Lower lobe of right lung (tissue), 2 donors: ENCODE measurements at regions not wholly inside any gene's neighbourhood (a gene's known extent, or its start where the extent isn't known, plus 50 kb on each side); places are given as distances from the start of the nearest gene placed in this dataset.

Source experiments
- ATAC-seq, 2 donors: fragments of 200-7000 bp; cut with Tn5 transposase; one replicate each; pipeline ENCODE4 v1.9.1; 2020 to 2022; ENCODE audit warnings: mild to moderate bottlenecking in 2 of 2, moderate library complexity in 2 of 2
- DNase-seq: peaks from one replicate; pipeline ENCODE4 v3.0.0-alpha.2; 2020
- H3K27ac ChIP-seq: fragments of 200-600 bp; one replicate; pipeline ENCODE4 v1.8.0; 2022
- H3K27me3 ChIP-seq: fragments of 200-600 bp; one replicate; pipeline ENCODE4 v1.8.0; 2022; ENCODE audit warnings: low read depth
- H3K36me3 ChIP-seq: fragments of 200-600 bp; one replicate; pipeline ENCODE4 v1.8.0; 2022; ENCODE audit warnings: mild to moderate bottlenecking
- H3K4me1 ChIP-seq: fragments of 200-600 bp; one replicate; pipeline ENCODE4 v1.8.0; 2022
- H3K4me3 ChIP-seq: fragments of 200-600 bp; one replicate; pipeline ENCODE4 v1.8.0; 2022; ENCODE audit warnings: mild to moderate bottlenecking
- H3K9me3 ChIP-seq: fragments of 200-600 bp; one replicate; pipeline ENCODE4 v1.8.0; 2022
- CTCF ChIP-seq: fragments of 200-600 bp; IDR thresholded peaks from one replicate; pipeline ENCODE4 v1.8.0; 2022; ENCODE audit warnings: antibody characterized with exemption, mild to moderate bottlenecking
- intact Hi-C: fragments of 100-400 bp; cut with DNase I; formaldehyde crosslinking; loops from one replicate; pipeline ENCODE4 v1.11.0; 2022
- donor health status: DM: no; HTN: yes; CAD: no; lungs with severe emphysema.

- peaks cover 5% of the 10 kb centered on the region for H3K27me3 ChIP-seq
- no peaks in the 10 kb centered on the region for H3K36me3 ChIP-seq
- DNase-seq (no peak), ATAC-seq (no peak)
- no peak overlapping the region for H3K27ac ChIP-seq
- TF ChIP-seq CTCF, result no peak
- no peak overlapping the region for H3K4me3 ChIP-seq
- no peaks in the 10 kb centered on the region for H3K9me3 ChIP-seq
- H3K4me1 ChIP-seq, result no peaks in the 10 kb centered on the region
- intact Hi-C loops, result no loop called here
Measured at GRCh38 chr2:234649951-234650350, 153.1 kb upstream of the ARL4C start.

GRCh38 chr2:234643407-234643806, 146.5 kb upstream of the ARL4C start:
- Histone ChIP-seq H3K27ac (no peak overlapping the region), H3K4me3 (no peak overlapping the region), H3K27me3 (no peaks in the 10 kb centered on the region), H3K36me3 (no peaks in the 10 kb centered on the region), H3K4me1 (no peaks in the 10 kb centered on the region), H3K9me3 (peaks cover 23% of the 10 kb centered on the region)
- intact Hi-C loops, result no loop called here
- no peak for DNase-seq
- ATAC-seq, result no peak
- no peak for TF ChIP-seq CTCF

- peaks cover 23% of the 10 kb centered on the region for H3K9me3 ChIP-seq
- intact Hi-C loops, result no loop called here
- H3K36me3 ChIP-seq, result no peaks in the 10 kb centered on the region
- ATAC-seq, result no peak
- H3K4me3 ChIP-seq, result no peak overlapping the region
- no peak overlapping the region for H3K27ac ChIP-seq
- no peak for DNase-seq
- TF ChIP-seq CTCF, result no peak
- H3K4me1 ChIP-seq, result no peaks in the 10 kb centered on the region
- H3K27me3 ChIP-seq, result no peaks in the 10 kb centered on the region
Measured at GRCh38 chr2:234641086-234641485, 144.2 kb upstream of the ARL4C start.

GRCh38 chr2:234640657-234641056, 143.8 kb upstream of the ARL4C start:
- Histone ChIP-seq H3K4me3 (no peak overlapping the region), H3K36me3 (no peaks in the 10 kb centered on the region), H3K4me1 (no peaks in the 10 kb centered on the region), H3K27me3 (no peaks in the 10 kb centered on the region), H3K9me3 (peaks cover 23% of the 10 kb centered on the region), H3K27ac (no peak overlapping the region)
- intact Hi-C loops, result no loop called here
- no peak for ATAC-seq
- DNase-seq, result no peak
- no peak for TF ChIP-seq CTCF

- Histone ChIP-seq H3K4me3 (no peak overlapping the region), H3K9me3 (peaks cover 19% of the 10 kb centered on the region), H3K36me3 (no peaks in the 10 kb centered on the region), H3K4me1 (no peaks in the 10 kb centered on the region), H3K27me3 (no peaks in the 10 kb centered on the region), H3K27ac (no peak overlapping the region)
- TF ChIP-seq CTCF, result no peak
- intact Hi-C loops, result no loop called here
- no peak for DNase-seq
- ATAC-seq, result no peak
Measured at GRCh38 chr2:234638966-234639365, 142.1 kb upstream of the ARL4C start.

- H3K9me3 ChIP-seq, result no peaks in the 10 kb centered on the region
- TF ChIP-seq CTCF, result no peak
- no peaks in the 10 kb centered on the region for H3K4me1 ChIP-seq
- no peaks in the 10 kb centered on the region for H3K27me3 ChIP-seq
- no peak overlapping the region for H3K4me3 ChIP-seq
- no peaks in the 10 kb centered on the region for H3K36me3 ChIP-seq
- no peak for ATAC-seq
- DNase-seq, result no peak
- H3K27ac ChIP-seq, result no peak overlapping the region
- intact Hi-C loops, result no loop called here
Measured at GRCh38 chr2:234635284-234635683, 138.4 kb upstream of the ARL4C start.
